Amniotic epithelial cell (primary cell): ENCODE measurements at regions not wholly inside any gene's neighbourhood (a gene's known extent, or its start where the extent isn't known, plus 50 kb on each side); places are given as distances from the start of the nearest gene placed in this dataset.
"Not testable (repeated sequence)": the region's sequence is repeated elsewhere in the genome, so short reads cannot be mapped to it uniquely, and the experiment has no call there.

ENCODE experiments used
- DNase-seq: peaks from one replicate; pipeline ENCODE4 v3.0.0-alpha.2; 2010; ENCODE audit warnings: low read depth

DNA sequence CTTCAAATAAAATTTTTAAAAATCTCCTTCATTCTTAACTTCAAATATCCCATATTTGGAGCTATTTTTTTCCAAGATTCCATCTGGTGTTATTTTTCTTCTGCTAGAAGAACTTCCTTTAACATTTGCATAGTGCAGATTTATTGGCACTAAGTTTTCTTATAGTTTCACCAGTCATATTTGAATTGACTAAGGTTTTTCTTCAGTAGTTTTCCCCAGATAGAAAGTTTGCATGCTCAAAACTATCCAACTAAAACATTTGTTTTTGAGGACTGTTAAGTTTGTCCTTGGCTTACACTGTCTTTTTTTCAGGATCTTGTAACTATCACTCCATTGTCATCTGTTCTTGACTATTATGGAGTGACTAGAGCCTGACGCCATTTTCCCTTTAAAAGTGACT, 606.7 kb downstream of the TAF11L14 start:
- DNase-seq = no peak

DNA sequence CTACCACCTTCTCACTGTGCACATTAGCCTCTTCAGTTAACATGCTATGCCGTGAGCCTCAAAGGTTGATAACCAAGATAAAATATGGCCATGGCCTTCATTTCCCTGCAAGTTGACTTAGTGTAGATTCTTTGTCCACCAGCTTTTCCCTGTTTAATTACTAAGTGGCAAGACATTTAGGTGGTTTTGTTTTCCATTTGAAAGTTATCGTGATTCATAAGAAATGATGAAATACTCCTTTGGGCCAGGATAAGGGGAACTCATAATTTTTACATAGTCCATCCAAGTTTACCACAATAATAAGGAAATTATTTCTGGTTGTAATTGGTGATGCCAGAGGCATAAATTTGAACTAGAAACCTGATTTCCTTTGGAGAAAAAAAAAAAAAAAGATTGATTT, 609.6 kb downstream of the TAF11L14 start:
- DNase-seq = peak; percentile 21

DNA sequence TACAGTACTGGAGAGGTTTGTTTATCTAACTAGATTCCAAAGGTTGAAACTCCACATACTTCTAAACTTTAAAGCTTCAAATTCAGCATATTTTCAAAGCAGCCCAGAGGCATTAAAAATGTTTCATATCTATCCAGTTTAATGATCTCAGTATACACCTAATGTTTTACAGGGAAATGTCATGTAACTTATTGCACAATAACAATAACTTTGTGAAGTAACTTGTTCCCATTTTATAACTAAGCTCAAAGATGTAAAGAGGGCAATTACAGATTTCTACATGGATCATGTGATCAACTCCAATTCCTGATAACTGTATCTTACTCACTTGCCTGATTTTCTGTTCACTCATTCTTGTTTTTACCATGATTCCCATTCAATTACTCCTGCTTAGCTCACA, 610.0 kb downstream of the TAF11L14 start:
- no peak for DNase-seq

DNA sequence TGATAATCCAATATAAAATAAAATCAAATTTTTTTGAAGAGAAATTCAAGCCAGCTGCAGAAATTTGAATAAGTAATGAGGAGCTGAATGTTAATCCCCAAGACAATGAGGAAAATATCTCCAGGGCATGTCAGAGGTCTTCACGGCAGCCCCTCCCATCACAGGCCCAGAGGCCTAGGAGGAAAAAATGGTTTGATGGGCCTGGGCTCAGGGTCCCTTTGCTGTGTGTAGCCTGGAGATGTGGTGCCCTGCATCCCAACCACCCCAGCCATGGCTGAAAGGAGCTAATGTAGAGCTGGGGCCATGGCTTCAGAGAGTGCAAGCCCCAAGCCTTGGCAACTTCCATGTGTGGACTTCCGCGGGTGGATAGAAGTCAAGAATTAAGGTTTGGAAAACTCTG, 618.3 kb downstream of the TAF11L14 start:
- DNase-seq = no peak

DNA sequence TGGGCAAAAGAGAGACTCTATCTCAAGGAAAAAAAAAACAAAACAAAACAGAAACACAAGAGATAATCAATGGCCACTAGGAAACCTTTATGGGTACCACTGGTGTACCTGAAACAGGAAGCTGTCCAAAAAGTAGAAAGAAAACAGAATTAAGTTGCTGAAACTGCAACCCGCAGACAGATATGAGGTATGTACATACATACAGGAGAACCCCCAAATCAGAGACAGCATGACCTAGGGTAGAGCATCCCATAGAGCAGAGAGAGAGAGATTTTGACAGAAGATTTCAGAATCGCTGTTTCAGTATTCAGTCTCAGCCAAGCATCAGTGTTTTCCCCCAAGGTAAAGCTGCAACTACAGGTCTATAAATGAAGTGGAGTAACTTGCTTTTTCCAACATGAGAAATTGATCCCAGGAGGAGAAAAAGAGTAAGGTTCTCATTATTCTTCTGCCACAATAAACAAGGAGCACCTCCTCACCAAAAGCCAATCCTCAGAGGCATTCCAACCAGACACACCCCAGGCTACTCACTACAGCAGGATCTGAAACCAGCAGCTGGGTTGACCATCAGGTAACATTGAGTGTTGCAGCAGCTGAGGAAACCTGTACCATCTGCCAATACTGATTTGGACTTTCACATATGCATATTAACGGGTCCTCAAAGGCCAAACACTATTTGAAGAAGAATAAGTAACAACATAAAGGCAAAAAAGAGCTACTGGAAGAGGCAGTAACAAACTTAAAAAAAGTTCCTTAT, 630.0 kb downstream of the TAF11L14 start:
- no peak for DNase-seq

DNA sequence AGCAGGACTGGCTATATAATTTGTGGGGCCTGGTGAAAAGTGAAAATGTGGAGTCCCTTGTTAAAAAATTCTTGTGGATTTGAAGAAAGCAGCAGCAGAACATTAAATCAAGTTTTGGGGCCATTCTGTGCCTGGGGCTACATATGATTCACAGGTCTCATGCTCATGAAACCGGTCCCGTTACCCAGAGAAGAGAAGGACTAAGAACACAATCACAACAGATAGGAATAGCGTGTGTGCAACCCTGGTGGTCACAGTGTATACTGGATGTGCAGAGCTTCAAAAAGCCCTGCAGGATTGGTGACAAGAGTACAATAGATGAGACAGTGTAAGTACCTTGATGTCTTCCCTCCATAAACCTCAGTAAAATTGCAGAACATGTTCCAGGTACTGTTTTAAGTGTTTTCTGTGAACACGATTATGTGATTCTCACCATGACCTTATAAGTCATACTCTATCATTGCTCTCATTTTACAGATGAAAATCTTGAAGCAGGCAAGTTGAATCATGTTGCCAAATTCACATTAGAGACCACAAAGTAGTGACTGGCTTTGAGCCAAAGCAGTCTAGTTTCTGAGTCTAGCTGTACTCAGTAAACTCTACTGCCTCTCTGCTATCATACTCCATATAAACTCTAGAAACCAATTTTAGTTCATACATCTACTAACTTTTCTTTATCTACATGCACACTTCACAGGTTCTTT, 636.5 kb downstream of the TAF11L14 start:
- no peak for DNase-seq

DNA sequence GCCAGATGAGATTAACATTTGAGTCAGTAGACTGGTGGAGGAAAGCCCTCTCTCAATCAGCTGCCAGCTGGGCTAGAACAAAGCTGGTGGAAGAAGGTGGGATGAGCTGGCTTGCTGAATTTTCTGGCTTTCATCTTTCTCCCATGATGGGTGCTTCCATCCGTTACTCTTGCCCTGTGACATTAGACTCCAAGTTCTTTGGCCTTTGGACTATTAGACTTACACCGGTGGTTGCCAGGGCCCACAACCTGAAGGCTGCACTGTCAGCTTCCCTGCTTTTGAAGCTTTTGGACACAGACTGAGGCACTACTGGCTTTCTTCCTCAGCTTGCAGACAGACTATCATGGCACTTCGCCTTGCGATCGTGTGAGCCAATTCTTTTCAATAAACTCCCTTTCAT, 642.7 kb downstream of the TAF11L14 start:
- no peak for DNase-seq

DNA sequence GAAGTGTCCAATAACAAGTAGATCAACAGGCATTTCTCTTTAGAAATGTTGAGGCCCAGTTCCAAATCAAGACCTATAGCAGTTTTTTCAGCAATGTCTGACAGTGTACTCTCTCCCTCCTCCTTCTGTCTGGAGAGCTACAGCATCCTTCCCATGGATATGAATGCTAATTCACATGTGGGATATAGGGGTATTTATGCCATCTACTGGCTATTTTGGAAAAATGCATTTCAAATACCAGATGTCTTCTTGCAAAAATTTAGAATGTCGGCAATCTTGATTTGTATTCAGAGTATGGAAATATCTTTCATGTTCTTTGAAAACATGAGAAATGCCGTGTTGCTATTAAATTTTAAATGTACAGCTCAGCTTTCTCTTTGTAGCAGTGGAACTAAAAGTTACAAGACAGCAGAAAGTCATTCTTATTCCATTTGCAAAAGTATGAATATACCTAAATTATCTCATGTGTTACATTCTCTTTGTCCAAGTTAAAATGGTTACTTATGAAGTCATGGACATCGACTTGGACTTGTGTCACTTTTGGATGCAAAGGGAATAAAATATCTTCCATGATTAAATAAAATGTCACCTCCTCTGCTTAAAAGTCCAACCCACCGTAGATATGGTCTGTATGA, 647.8 kb downstream of the TAF11L14 start:
- peak; percentile 69 for DNase-seq

DNA sequence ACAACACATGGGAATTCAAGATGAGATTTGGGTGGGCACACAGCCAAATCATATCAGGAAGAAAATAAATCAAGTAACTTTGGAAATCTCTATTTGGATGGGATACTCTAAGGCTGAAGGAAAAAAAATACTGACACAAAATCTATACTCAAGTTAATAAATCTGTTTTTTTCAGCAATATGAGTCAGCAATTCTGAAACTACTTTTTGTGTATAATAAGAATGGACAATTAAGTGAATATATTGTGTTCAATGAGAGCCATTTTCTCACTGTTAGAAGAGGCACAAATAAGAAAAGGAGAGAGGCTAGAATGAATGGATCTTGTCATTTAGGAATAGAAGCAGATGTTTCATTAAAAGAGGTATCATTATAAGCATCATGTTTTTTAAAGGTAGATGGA, 651.0 kb downstream of the TAF11L14 start:
- DNase-seq = no peak

DNA sequence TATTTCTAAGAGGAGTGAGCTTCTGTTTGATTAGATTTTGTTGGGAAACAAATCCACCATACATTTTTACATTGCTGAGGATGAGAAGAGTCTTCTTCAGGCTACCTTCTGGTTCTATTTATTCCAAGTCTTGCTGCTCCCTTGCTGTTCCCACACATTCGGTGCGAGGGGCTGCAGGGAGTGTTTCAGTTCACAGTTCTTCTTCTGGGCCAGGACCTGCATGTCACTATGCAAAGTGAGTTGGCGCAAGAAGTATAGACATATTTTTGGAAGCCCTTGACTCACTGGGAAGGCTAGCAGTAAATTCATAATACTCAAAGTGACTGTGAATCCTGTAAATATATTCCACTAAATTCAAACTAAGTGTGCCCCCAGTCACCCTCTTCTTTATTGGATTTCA, 657.9 kb downstream of the TAF11L14 start:
- DNase-seq = no peak

DNA sequence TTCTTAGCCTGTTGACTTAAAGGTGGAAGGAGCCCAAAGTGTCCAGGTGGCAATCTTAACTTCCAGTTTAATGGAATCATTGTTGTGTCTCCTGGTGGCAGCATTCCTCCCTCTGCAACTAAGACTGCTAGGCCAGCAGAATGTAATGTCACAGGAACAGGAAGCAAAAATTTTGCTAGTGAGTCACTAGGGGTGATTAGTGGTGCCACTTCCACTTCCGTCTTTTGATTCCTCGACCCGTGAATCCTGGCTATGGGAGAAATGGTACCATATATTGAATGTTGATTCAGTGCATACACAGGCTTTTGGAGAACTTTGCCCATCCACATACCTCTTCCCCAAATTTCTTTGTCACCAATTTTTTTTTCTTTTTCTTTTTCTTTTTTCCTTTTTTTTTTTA, 661.4 kb downstream of the TAF11L14 start:
- not testable (repeated sequence) for DNase-seq

DNA sequence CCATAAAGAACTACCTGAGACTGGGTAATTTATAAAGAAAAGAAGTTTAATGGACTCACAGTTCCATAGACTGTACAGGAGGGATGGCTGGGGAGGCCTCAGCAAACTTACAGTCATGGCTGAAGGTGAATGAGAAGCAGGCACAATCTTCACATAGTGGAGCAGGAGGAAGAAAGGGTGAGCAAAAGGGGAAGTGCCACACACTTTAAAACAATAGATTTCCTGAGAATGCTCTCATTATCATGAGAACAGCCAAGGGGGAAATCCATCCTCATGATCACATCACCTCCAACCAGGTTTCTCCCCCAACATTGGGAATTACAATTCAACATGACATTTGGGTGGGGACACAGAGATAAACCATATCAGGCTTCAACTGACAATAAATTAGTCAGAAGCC, 664.9 kb downstream of the TAF11L14 start:
- no peak for DNase-seq

DNA sequence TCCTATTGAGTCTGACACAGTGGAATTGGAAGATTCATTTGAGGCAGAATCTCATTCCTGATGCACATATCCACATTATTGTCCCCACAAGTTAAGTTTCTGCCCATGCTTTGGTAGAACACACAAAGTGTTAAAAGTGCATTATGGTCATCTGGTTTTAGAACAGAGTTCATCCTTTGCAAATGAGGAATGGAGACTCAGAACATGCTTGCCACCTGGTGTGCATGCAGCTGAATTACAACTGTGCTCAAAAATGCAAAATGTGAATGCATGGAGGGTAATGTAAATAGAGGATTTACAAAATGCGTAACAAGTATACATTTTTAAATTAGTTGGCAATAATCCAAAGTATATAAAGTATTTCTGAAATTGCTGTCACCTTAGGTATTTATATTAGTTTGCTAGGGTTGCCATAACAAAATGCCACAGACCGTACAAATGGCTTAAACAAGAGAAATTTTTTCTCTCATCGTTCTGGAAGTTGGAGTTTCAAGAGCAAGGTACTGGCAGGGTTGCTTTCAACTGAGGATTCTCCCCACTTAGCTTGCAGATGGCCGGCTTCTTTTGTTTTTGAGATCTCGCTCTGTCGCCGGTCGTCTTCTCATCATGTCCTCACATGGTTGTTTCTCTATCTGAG, 671.1 kb downstream of the TAF11L14 start:
- peak; percentile 38 for DNase-seq

DNA sequence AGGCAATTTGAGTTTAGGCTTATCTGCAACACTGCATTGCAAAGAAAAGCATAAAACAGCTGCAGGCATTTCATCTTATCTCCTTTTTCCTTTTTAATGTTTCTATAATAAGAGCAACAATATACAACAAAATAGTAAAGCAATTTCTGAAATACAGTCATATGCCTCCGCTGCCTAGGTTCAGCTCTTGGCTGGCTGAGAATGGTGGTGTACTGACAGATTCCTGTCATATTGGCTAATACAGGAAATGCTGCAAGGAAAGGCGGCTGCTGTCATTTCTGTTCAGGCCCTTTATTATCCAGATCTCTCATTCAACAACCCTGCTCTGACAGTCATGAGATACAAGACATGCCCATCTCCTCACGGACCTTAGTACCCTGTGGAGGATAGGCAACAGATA, 677.0 kb downstream of the TAF11L14 start:
- no peak for DNase-seq

DNA sequence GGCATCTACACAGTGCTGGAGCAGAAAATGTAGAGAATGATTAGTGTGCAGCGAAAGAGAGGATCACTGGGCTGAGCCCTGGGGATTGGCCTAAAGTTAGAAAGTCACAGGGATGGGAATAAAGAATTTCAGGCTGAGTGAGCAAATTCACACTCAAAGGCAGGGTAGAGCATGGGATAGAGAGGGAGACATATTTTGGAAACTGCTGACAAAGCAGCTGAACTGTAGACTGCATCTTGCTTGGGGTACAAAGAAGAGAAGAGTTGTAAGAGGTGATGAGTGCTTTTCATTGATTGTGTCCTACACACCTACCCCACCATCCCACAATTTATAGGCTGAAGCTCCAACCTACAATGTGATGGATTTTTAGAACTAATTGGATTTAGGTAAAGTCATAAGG, 677.8 kb downstream of the TAF11L14 start:
- DNase-seq = no peak

DNA sequence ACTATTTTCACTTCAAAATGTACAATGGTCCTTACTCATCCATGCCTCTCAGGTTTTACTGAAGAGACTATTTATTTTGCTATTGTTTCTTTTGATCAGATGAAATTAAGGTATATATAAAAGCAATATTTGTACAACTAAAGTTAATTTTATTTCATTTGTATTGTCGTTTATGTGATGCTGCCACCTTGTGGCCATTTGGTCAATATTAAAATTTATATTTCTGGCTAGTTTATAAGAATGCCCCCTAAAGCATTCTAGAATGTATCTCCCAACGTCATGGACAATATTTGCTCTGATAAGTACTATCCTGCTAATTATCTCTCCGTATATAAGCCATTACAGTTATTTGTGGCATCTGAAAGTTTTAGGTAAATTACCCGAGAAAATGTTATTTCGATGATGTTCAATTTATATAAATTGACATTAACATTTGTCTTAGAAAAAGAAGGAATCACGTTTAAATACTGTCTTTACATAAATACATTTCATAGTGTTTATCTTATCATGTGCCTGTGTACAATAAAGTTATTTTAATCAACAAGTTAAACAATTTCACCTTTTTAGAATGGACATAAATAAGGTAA, 680.0 kb downstream of the TAF11L14 start:
- peak; percentile 24 for DNase-seq

DNA sequence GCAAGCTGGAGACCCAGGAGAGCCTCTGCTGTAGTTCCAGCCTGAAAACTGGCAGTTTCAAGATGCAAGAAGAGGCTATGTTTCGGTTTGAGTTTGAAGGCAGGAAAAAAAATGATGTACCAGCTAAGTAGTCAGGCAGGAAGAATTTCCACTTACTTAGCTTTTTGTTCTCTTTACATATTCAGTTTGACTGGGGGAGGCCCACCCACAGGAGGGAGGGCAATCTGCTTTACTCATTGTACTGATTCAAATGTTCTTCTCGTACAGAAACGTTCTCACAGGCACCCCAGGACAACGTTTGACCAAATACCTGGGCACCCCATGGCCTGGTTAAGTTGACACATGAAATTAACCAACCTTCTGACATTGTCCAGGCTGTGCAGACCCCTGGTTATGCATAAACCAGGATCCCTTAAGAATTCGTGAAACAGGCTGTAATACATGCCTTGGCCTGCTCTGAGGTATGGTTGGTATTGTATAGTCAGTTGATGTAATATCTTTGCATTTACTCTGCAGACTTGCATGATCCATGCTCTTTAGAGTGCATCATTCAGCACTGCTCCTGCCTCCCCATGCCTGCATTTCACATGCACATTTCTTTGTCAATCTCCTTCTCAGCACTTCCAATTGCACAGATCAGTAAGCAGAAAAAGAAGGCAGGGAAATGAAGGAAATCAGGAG, 687.1 kb downstream of the TAF11L14 start:
- no peak for DNase-seq

DNA sequence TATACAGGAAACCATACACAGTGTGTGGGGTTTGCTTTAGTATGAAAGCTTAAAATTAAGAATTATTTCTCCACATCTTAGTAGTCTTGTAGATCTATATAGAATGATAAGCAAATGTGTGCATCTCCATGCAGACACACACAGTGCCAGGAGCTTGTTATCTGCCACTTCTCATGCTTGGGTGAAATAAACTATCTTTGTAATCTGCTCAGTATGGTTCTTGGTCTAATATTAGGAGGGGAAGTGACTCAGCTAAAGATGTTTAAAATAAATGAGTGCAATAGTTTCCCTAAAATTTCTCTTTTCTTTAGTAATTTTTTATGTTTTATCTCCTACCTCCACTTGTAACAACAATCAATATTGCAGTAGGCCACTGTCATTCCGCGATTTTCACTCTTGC, 689.6 kb downstream of the TAF11L14 start:
- DNase-seq = no peak

DNA sequence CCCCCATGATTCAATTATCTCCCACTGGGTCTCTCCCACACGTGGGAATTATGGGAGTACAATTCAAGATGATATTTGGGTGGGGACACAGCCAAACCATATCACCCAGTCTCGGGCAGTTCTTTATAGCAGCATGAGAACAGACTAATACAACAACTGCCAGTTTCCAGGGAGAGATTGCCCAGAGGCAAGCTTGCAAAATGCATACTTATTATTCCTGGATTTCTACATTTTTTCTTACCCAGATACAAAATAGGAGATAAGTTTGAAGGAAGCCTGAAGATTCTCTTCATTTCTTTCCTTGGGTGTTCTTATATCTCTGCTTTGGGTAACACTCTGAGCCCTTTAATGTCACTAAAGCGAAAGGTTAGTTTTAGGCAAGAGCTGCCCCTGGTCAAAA, 691.2 kb downstream of the TAF11L14 start:
- DNase-seq = no peak

DNA sequence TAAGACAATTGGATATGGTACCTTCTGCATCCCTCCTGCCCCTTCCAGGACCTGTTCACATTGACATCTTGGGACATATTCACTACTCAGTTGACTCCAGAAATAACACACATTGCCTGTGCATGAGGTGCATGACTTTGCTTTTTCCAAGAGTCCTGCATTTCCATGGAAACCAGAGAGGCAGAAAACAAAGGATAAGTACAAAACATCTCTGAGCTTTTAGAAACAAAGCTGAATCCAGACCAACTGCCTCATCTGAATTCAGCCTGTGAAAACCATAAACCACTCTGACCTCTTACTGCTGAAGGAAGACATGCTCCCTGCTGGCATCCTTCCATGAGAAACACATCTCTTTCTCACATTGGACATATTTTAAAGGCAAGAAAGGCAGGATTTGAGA, 695.1 kb downstream of the TAF11L14 start:
- DNase-seq = peak; percentile 37

DNA sequence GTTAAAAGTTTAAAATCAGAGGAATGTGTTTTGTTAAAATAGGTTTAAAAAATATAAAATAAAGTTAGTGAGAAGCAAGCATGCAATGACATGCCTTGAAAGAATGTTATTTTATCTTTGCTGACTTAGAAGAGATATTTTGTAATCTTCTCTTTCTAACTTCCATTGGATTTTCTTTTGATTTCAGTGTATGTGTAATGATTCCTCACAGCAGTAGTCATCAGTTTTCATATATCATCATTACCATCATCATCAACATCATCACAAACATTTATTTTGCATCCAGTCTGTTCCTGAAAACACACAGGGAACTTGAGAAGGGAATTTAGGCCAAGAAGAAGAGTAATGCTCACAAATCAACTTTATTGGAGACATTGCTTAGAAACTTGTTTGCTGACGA, 699.6 kb downstream of the TAF11L14 start:
- peak; percentile 54 for DNase-seq

DNA sequence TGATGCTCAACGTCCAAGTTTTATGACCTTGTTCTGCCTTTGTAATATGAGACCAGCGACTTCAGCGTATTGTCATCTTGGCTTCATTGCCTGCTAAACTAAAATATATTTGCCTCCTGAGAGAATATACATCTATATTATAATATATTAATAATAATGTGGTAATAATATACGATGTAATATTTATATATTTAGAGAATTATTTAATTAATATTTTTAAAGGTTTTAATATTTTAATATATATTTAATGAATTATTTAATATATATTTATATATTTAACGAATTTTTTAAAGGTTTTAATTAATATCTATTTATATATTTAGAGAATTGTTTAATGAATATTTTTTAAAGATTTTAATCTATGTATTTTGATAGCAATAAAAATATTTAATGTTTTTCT, 700.7 kb downstream of the TAF11L14 start:
- DNase-seq = no peak
